22Rv1 (cell line): ENCODE measurements at regions not wholly inside any gene's neighbourhood (a gene's known extent, or its start where the extent isn't known, plus 50 kb on each side); places are given as distances from the start of the nearest gene placed in this dataset.

Source experiments
- ZFX ChIP-seq: fragments of 450-650 bp; IDR thresholded peaks from 2 replicates; pipeline ENCODE4 v1.6.1; 2017; ENCODE audit warnings: antibody characterized with exemption, borderline replicate concordance
- TF ChIP-seq, protein P1 (sequence below): fragments of 450-650 bp; IDR thresholded peaks from 2 replicates; pipeline ENCODE4 v1.5.1; 2017; ENCODE audit warnings: mild to moderate bottlenecking

DNA sequence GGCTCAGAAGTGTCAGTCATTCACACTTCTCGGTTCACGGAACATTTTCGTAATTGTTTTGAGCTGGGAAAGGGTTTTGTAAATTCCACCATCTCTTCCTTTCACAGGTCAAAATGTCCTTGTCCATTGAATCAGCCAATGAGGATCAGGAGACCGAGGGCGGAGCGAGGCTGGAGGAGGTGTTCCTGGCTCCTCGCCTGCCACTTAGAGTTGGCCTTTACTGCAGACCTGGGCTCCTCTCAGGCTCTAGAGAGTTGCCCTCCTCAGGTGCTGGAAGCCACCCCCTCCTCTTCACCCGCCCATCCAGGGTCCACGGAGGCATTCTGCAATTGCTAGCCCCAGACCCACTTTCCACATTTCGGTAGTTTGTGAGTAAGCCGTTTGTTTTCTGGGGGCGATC lies 370.4 kb downstream of the IRS2 start:
- TF ChIP-seq, protein P1, sequence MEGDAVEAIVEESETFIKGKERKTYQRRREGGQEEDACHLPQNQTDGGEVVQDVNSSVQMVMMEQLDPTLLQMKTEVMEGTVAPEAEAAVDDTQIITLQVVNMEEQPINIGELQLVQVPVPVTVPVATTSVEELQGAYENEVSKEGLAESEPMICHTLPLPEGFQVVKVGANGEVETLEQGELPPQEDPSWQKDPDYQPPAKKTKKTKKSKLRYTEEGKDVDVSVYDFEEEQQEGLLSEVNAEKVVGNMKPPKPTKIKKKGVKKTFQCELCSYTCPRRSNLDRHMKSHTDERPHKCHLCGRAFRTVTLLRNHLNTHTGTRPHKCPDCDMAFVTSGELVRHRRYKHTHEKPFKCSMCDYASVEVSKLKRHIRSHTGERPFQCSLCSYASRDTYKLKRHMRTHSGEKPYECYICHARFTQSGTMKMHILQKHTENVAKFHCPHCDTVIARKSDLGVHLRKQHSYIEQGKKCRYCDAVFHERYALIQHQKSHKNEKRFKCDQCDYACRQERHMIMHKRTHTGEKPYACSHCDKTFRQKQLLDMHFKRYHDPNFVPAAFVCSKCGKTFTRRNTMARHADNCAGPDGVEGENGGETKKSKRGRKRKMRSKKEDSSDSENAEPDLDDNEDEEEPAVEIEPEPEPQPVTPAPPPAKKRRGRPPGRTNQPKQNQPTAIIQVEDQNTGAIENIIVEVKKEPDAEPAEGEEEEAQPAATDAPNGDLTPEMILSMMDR, result no peak
- no peak for TF ChIP-seq ZFX
